AG08395 (cell line): ENCODE measurements at regions not wholly inside any gene's neighbourhood (a gene's known extent, or its start where the extent isn't known, plus 50 kb on each side); places are given as distances from the start of the nearest gene placed in this dataset.
A peak's percentile ranks its signal among the peaks of the same experiment; 100 is the strongest.

ENCODE experiments used
- DNase-seq: peaks from one replicate; pipeline ENCODE4 v3.0.0; 2012; ENCODE audit warnings: mixed read lengths, low spot score

DNA sequence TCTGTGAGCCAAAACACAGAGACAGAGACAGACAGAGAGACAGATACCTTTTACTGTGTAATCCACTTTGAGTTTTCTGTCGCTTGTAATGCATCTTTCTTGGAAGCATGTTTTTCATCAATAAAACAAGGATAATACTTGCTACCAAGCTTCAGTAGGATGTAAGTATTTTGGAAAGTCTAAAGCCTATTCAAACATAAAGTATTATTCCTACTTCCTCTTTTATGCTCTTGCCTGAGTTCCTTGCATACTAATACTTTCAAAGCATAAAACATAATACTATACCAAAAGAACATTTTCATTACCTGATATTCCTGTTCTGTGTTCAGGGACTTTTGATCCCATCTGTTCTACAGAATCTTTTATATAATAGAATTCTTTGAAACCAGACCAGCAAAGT is 64.5 kb upstream of the SLC30A5 start:
- DNase-seq = no peak

- DNase-seq = no peak
These were observed 63.3 kb upstream of the SLC30A5 start for GRCh38 chr5:69030358-69031062.

GRCh38 chr5:69032009-69032408 is 61.8 kb upstream of the SLC30A5 start:
- no peak for DNase-seq

DNA sequence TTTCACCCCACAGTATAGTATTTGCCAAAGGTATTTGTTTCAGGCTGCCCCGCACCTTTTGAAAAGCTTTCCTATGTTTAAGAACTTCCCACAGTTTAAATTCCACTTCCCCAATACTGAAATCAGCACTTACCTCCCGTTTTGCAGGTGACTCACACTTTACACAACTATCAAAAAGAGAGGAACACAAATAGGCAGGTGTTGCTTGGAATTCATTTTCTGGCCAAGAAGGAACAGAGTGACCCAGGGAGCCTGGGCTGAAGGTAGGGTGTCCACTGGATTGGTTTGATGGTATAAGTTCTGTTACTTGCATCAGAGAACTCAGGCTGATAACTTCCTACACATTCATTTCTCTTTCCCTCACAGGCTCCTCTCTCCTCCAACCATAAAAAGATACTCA is 60.1 kb upstream of the SLC30A5 start:
- DNase-seq = no peak

GRCh38 chr5:69034898-69035297 is 58.9 kb upstream of the SLC30A5 start:
- no peak for DNase-seq

DNA sequence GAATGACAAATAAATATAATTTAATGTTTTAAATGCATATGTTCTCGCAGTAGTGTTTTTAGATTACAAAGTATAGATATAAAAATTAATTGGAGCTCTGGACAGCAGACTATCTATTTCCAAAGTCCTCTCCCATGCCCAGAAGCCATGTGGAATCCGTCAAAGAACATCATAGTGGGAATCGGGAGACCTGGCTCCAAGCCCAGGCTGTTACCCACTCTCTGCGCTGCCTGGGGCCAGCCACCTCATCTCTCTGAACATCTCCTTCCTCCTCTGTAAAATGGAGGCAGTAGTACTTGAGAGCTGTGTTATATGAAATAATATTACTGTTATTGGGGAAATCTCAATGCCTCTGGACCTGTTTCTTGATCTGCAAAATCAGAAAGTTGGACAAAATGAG is 58.1 kb upstream of the SLC30A5 start:
- no peak for DNase-seq

DNA sequence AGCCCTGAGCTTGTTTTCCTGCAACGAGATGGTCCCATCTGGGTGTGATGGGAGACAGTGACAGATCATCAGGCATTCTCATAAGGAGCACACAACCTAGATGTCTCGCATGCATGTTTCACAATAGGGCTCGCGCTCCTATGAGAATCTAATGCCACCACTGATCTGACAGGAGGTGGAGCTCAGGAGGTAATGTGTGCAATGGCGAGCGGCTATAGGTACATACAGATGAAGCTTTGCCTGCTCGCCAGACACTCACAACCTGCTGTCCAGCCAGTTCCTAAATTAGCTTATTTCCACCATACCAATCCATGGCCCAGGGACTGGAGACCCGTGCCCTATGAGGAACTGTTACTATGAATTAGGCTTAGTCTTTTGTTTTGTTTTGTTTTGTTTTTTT is 55.3 kb upstream of the SLC30A5 start:
- DNase-seq = no peak

- DNase-seq = no peak
These were observed 54.0 kb upstream of the SLC30A5 start for GRCh38 chr5:69039829-69040228.

DNA sequence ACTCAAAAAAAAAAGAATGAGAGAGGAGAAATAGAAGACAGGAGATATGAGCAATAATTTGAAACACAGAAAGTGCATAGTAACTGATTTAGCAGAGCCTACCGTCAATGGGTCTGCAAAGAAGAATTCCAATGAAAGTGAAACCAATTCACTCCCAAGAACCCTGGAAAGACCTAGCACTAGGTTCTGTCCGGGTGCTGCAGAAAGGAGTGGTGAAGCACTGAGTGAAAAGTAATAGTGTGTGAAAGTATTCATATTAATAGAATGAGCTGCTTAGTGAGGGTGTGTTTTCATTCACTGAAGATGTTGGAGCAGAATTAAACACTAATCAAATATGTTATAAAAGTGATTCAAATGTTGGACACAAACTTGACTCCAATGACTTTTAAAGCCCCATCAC is 51.3 kb upstream of the SLC30A5 start:
- no peak for DNase-seq

DNA sequence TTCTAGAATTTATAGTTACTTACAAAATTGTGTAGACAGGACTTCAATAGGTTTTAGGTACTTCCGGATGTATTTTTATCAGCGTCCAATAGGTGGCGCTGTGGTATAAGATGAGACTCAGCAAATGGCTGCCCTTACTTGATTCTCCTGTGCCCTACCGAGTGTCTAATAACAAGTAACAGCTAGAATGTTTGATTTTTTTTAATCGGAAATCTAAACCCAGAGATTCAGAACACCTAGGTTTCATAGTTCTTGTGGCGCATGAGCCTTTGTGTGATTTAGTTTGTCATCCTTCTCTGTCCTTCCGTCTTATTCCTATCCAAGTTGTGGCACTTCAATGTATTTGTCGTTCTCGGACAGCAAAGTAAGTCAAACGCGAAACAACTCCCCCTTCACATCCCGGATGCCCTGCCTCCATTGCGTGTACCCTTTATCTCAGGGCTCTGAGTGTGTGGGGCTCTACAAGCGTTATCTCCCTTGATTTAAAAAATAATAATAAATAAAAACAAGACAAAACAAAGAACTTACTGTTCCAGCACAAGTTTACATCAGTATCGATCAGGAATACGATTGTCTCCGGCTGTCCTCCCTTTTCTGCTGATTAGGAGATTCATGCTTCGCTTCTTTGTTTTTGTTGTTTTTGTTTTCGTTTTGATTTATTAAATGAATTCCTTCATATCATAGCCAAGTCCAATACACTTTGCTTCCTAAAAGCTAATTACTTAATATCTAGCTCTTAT is 50.7 kb upstream of the SLC30A5 start:
- DNase-seq = peak; percentile 87

DNA sequence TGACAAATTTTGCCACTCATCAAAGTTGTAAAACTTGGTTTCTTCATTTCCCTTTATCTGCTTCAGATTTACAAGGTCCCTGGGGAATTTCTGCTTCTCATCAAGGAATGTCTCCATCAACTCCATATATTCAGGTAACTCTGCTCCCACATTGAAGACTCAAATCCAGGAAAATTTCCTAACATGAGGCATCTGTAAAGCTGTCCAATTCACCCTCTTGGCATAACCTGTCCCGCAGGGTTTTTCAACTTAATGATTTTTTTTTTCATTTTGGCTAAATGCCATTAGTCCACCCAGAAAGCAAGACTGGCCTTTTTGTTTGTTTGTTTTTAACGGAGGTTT is 50.2 kb upstream of the SLC30A5 start:
- no peak for DNase-seq
